Type B pancreatic cell (in vitro differentiated cells): ENCODE measurements at regions not wholly inside any gene's neighbourhood (a gene's known extent, or its start where the extent isn't known, plus 50 kb on each side); places are given as distances from the start of the nearest gene placed in this dataset.
A peak's percentile ranks its signal among the peaks of the same experiment; 100 is the strongest.

Source experiments
- DNase-seq: peaks from one replicate; pipeline ENCODE4 v3.0.0; 2021; ENCODE audit warnings: mixed read lengths; ENCODE audit not compliant: unreplicated experiment; ENCODE audit errors: extremely low spot score
- H3K27ac Mint-ChIP-seq: 2 replicates; pipeline ENCODE4 v1.8.0; 2021; ENCODE audit warnings: mild to moderate bottlenecking, mixed read lengths
- H3K27me3 Mint-ChIP-seq: 2 replicates; pipeline ENCODE4 v1.8.0; 2021; ENCODE audit warnings: mixed read lengths
- H3K36me3 Mint-ChIP-seq: 2 replicates; pipeline ENCODE4 v1.8.0; 2021; ENCODE audit warnings: mixed read lengths
- H3K4me1 Mint-ChIP-seq: one replicate; pipeline ENCODE4 v1.8.0; 2021; ENCODE audit warnings: mixed read lengths; ENCODE audit not compliant: unreplicated experiment
- H3K4me3 Mint-ChIP-seq: 2 replicates; pipeline ENCODE4 v1.8.0; 2021; ENCODE audit warnings: mild to moderate bottlenecking, mixed read lengths
- H3K9me3 Mint-ChIP-seq: 2 replicates; pipeline ENCODE4 v1.8.0; 2021; ENCODE audit warnings: mixed read lengths
- CTCF ChIP-seq: fragments of 200-600 bp; sonication (generic); conservative IDR thresholded peaks from 2 replicates; pipeline ENCODE4 v1.5.0; 2021; ENCODE audit warnings: antibody characterized with exemption, mild to moderate bottlenecking

- Mint-ChIP-seq H3K27me3 (no peaks in the 10 kb centered on the region), H3K9me3 (no peaks in the 10 kb centered on the region), H3K4me1 (peaks cover 15% of the 10 kb centered on the region), H3K36me3 (no peaks in the 10 kb centered on the region), H3K4me3 (no peak overlapping the region), H3K27ac (no peak overlapping the region)
- no peak for TF ChIP-seq CTCF
- peak; percentile 63 for DNase-seq
Measured at GRCh38 chr2:128375454-128375853, 56.8 kb upstream of the HS6ST1 start.

GRCh38 chr2:128376241-128377041 is 57.8 kb upstream of the HS6ST1 start:
- TF ChIP-seq CTCF, result no peak
- peak overlapping the region; percentile 36 for H3K27ac Mint-ChIP-seq
- no peaks in the 10 kb centered on the region for H3K36me3 Mint-ChIP-seq
- H3K27me3 Mint-ChIP-seq, result no peaks in the 10 kb centered on the region
- no peak overlapping the region for H3K4me3 Mint-ChIP-seq
- DNase-seq, result peak; percentile 64
- peaks cover 21% of the 10 kb centered on the region for H3K4me1 Mint-ChIP-seq
- H3K9me3 Mint-ChIP-seq, result no peaks in the 10 kb centered on the region

GRCh38 chr2:128377071-128377910 is 58.6 kb upstream of the HS6ST1 start:
- Mint-ChIP-seq H3K4me1 (peaks cover 27% of the 10 kb centered on the region), H3K4me3 (no peak overlapping the region), H3K36me3 (no peaks in the 10 kb centered on the region), H3K27me3 (no peaks in the 10 kb centered on the region), H3K9me3 (no peaks in the 10 kb centered on the region), H3K27ac (no peak overlapping the region)
- no peak for TF ChIP-seq CTCF
- DNase-seq, result peak; percentile 64

- H3K4me3 Mint-ChIP-seq, result no peak overlapping the region
- peak overlapping the region; percentile 69 for H3K27ac Mint-ChIP-seq
- TF ChIP-seq CTCF, result no peak
- peak; percentile 62 for DNase-seq
- no peaks in the 10 kb centered on the region for H3K36me3 Mint-ChIP-seq
- H3K9me3 Mint-ChIP-seq, result no peaks in the 10 kb centered on the region
- peaks cover 25% of the 10 kb centered on the region for H3K4me1 Mint-ChIP-seq
- no peaks in the 10 kb centered on the region for H3K27me3 Mint-ChIP-seq
Measured at GRCh38 chr2:128378231-128379020, 59.8 kb upstream of the HS6ST1 start.
